ENCODE measurements at regions not wholly inside any gene's neighbourhood (a gene's known extent, or its start where the extent isn't known, plus 50 kb on each side); places are given as distances from the start of the nearest gene placed in this dataset.

- 10% methylated on average over 9 of the region's 14 CpGs for WGBS (ENCODE audit: insufficient coverage, low coverage, low lambda C conversion rate, missing lambda C conversion rate)
- H3K9me3 ChIP-seq: no peaks in the 10 kb centered on the region
- H3K36me3 ChIP-seq: no peaks in the 10 kb centered on the region
- H3K27ac ChIP-seq: peak overlapping the region; percentile 49 to 83 (median 56)
- TF ChIP-seq CTCF (IDR thresholded peaks at IDR 0.05) (no peak), POLR2A (IDR thresholded peaks at IDR 0.05) (no peak)
- ATAC-seq (peak; percentile 57 to 76 (median 62)), DNase-seq (peak; percentile 68 to 86 (median 73))
- peak overlapping the region in 1 of 3 donors; percentile 16 for H3K4me3 ChIP-seq
- peaks cover 0 to 23% (median 10%) of the 10 kb centered on the region in 4 donors for H3K4me1 ChIP-seq
- no peaks in the 10 kb centered on the region for H3K27me3 ChIP-seq
- intact Hi-C loops (cut with DNase I): no loop called here
Observed at GRCh38 chr9:126151031-126151685, 175.5 kb upstream of the MVB12B start.

GRCh38 chr9:126151686-126152134 lies 174.9 kb upstream of the MVB12B start:
- Histone ChIP-seq H3K4me1 (peaks cover 0 to 23% (median 10%) of the 10 kb centered on the region in 4 donors), H3K9me3 (no peaks in the 10 kb centered on the region), H3K36me3 (no peaks in the 10 kb centered on the region), H3K27ac (peak overlapping the region; percentile 49 to 83 (median 56)), H3K27me3 (no peaks in the 10 kb centered on the region), H3K4me3 (peak overlapping the region in 1 of 3 donors; percentile 16)
- DNase-seq (peak in 1 of 3 donors; percentile 35), ATAC-seq (peak; percentile 6 to 42 (median 16))
- 31% methylated on average over 2 of the region's 5 CpGs for WGBS (ENCODE audit: insufficient coverage, low coverage, low lambda C conversion rate, missing lambda C conversion rate)
- intact Hi-C loops (cut with DNase I): no loop called here
- TF ChIP-seq POLR2A (IDR thresholded peaks at IDR 0.05): no peak
- no peak for TF ChIP-seq CTCF (IDR thresholded peaks at IDR 0.05)

- DNase-seq: no peak
- Histone ChIP-seq H3K36me3 (no peaks in the 10 kb centered on the region), H3K4me3 (no peak overlapping the region), H3K4me1 (peaks cover 0 to 23% (median 10%) of the 10 kb centered on the region in 4 donors), H3K27ac (no peak overlapping the region), H3K9me3 (no peaks in the 10 kb centered on the region), H3K27me3 (no peaks in the 10 kb centered on the region)
- ATAC-seq: peak; percentile 15 to 67 (median 44)
- WGBS (ENCODE audit: insufficient coverage, low coverage, low lambda C conversion rate, missing lambda C conversion rate): 43% methylated on average over 2 of the region's 3 CpGs
- intact Hi-C loops (cut with DNase I): no loop called here
- TF ChIP-seq CTCF (IDR thresholded peaks at IDR 0.05) (no peak), POLR2A (IDR thresholded peaks at IDR 0.05) (no peak)
Observed at GRCh38 chr9:126152622-126153362, 173.8 kb upstream of the MVB12B start.

GRCh38 chr9:126153382-126153781 lies 173.2 kb upstream of the MVB12B start:
- Histone ChIP-seq H3K4me1 (peaks cover 0 to 23% (median 10%) of the 10 kb centered on the region in 4 donors), H3K36me3 (no peaks in the 10 kb centered on the region), H3K9me3 (no peaks in the 10 kb centered on the region), H3K27me3 (no peaks in the 10 kb centered on the region), H3K27ac (no peak overlapping the region), H3K4me3 (no peak overlapping the region)
- DNase-seq (no peak), ATAC-seq (no peak)
- 75% methylated on average over 6 of the region's 6 CpGs for WGBS (ENCODE audit: insufficient coverage, low coverage, low lambda C conversion rate, missing lambda C conversion rate)
- intact Hi-C loops (cut with DNase I): no loop called here
- TF ChIP-seq CTCF (IDR thresholded peaks at IDR 0.05): no peak

Data from right lobe of liver (tissue), 6 donors.